Neural cell (in vitro differentiated cells): ENCODE measurements at regions not wholly inside any gene's neighbourhood (a gene's known extent, or its start where the extent isn't known, plus 50 kb on each side); places are given as distances from the start of the nearest gene placed in this dataset.

Source experiments
- H2AFZ ChIP-seq: fragments of 200-600, 300-800 bp; sonication (generic), shearing (Covaris generic); 2 replicates; pipeline ENCODE4 v1.6.0; 2014; ENCODE audit warnings: low read depth, mild to moderate bottlenecking, antibody characterized with exemption, low read length, moderate library complexity
- H3F3A ChIP-seq: fragments of 200-600 bp; shearing (Covaris generic); 2 replicates; pipeline ENCODE4 v1.6.1; 2016; ENCODE audit warnings: mild to moderate bottlenecking, moderate library complexity, mixed read lengths, antibody characterized with exemption, low read length; ENCODE audit not compliant: insufficient read depth, poor library complexity, severe bottlenecking
- H3K27ac ChIP-seq: fragments of 200-600, 300-800 bp; sonication (generic), shearing (Covaris generic); 2 replicates; pipeline ENCODE4 v1.5.1; 2014; ENCODE audit warnings: mild to moderate bottlenecking, low read length, moderate library complexity
- H3K27me3 ChIP-seq: fragments of 300-800, 200-600 bp; sonication (generic), shearing (Covaris generic); 2 replicates; pipeline ENCODE4 v1.6.0; 2014; ENCODE audit warnings: mild to moderate bottlenecking, low read depth, low read length, moderate library complexity; ENCODE audit not compliant: insufficient read depth
- H3K36me3 ChIP-seq: fragments of 300-800, 200-600 bp; sonication (generic), shearing (Covaris generic); 2 replicates; pipeline ENCODE4 v1.5.1; 2014; ENCODE audit warnings: mild to moderate bottlenecking, antibody characterized with exemption, low read length, moderate library complexity; ENCODE audit not compliant: insufficient read depth
- H3K4me2 ChIP-seq: fragments of 300-800, 200-600 bp; sonication (generic), shearing (Covaris generic); 2 replicates; pipeline ENCODE4 v1.6.0; 2014; ENCODE audit warnings: mild to moderate bottlenecking, low read length
- H3K4me3 ChIP-seq: fragments of 300-800, 200-600 bp; sonication (generic), shearing (Covaris generic); 2 replicates; pipeline ENCODE4 v1.5.1; 2014; ENCODE audit warnings: mild to moderate bottlenecking, low read length, moderate library complexity
- H3K79me2 ChIP-seq: fragments of 200-600 bp; shearing (Covaris generic); replicated peaks from 2 replicates; pipeline ENCODE4 v1.6.0; 2014; ENCODE audit warnings: mild to moderate bottlenecking, low read length, moderate library complexity; ENCODE audit not compliant: insufficient read depth
- H3K9ac ChIP-seq: fragments of 300-800, 200-600 bp; sonication (generic), shearing (Covaris generic); 2 replicates; pipeline ENCODE4 v1.6.1; 2016; ENCODE audit warnings: mild to moderate bottlenecking, low read length, mixed read lengths
- H3K9me2 ChIP-seq: fragments of 200-600 bp; shearing (Covaris generic); 2 replicates; pipeline ENCODE4 v1.6.1; 2016; ENCODE audit warnings: mild to moderate bottlenecking, low read length, mixed read lengths; ENCODE audit not compliant: insufficient read depth
- H3K9me3 ChIP-seq: fragments of 200-600, 300-800 bp; sonication (generic), shearing (Covaris generic); 2 replicates; pipeline ENCODE4 v1.6.1; 2016; ENCODE audit warnings: mild to moderate bottlenecking, mixed run types, low read length, moderate library complexity, mixed read lengths
- H4K20me1 ChIP-seq: fragments of 200-600 bp; shearing (Covaris generic); 2 replicates; pipeline ENCODE4 v1.6.1; 2016; ENCODE audit warnings: mild to moderate bottlenecking, mixed run types; ENCODE audit not compliant: insufficient read depth
- EP300 ChIP-seq: fragments of 450-650 bp; conservative IDR thresholded peaks from 2 replicates; pipeline ENCODE4 v1.6.1; 2014; ENCODE audit warnings: antibody characterized with exemption, mild to moderate bottlenecking, moderate library complexity; ENCODE audit not compliant: poor library complexity, severe bottlenecking
- EZH2 ChIP-seq: fragments of 200-600, 300-800 bp; shearing (Covaris generic), sonication (generic); IDR thresholded peaks from 2 replicates; pipeline ENCODE4 v1.6.1; 2014; ENCODE audit warnings: antibody characterized with exemption, low read length, borderline replicate concordance, mild to moderate bottlenecking; ENCODE audit not compliant: insufficient read depth, poor library complexity, severe bottlenecking
- MXI1 ChIP-seq: fragments of 450-650 bp; conservative IDR thresholded peaks from 2 replicates; pipeline ENCODE4 v1.6.1; 2014; ENCODE audit warnings: antibody characterized with exemption, mild to moderate bottlenecking; ENCODE audit not compliant: poor library complexity, severe bottlenecking
- POLR2AphosphoS5 ChIP-seq: IDR thresholded peaks from 2 replicates; pipeline ENCODE4 v1.6.1; 2012
- RAD21 ChIP-seq: fragments of 450-650 bp; conservative IDR thresholded peaks from 2 replicates; pipeline ENCODE4 v1.6.1; 2014; ENCODE audit warnings: antibody characterized with exemption, mild to moderate bottlenecking, moderate library complexity
- SMC3 ChIP-seq: fragments of 450-650 bp; conservative IDR thresholded peaks from 2 replicates; pipeline ENCODE4 v1.6.1; 2014; ENCODE audit warnings: antibody characterized with exemption, mild to moderate bottlenecking, moderate library complexity; ENCODE audit not compliant: poor library complexity
- TAF1 ChIP-seq: IDR thresholded peaks from 2 replicates; pipeline ENCODE4 v1.6.1; 2012; ENCODE audit warnings: low read depth
- TF ChIP-seq, protein P1 (sequence below): fragments of 450-650 bp; IDR thresholded peaks from 2 replicates; pipeline ENCODE4 v1.5.1; 2014; ENCODE audit warnings: antibody characterized with exemption, mild to moderate bottlenecking, moderate library complexity; ENCODE audit not compliant: poor library complexity, severe bottlenecking
- TF ChIP-seq, protein P2 (sequence below): IDR thresholded peaks from 2 replicates; pipeline ENCODE4 v1.6.1; 2012; ENCODE audit warnings: borderline replicate concordance

DNA sequence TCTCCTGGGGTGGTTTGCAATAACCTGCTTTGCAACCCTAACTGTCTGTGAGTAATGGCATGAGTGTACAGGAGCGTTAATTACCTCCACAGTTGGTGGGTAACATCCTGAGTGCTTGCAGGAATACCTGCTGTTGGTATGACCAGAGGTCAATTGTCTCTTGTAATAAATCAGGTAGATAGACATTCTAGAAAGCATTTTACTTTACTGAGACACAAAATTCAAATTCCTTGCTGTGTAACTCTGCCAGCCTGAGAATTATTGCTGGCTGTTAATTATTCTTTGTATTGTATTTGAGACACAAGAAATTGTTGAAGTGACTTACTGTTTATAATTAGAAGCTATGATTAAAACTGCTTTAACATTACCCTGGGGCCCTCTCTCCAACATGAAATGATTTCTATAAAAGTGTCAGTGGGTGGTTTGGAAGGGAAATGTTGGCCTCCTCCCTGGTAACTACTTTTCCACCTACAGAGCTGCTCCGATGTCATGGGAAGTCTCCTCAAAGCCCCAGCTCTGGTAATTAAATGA is 150.8 kb upstream of the ADCY2 start:
- no peaks in the 10 kb centered on the region for H3K79me2 ChIP-seq
- no peak overlapping the region for H2AFZ ChIP-seq
- H3K4me2 ChIP-seq = no peak overlapping the region
- no peaks in the 10 kb centered on the region for H3K9me2 ChIP-seq
- H4K20me1 ChIP-seq = no peaks in the 10 kb centered on the region
- no peaks in the 10 kb centered on the region for H3K9me3 ChIP-seq
- no peaks in the 10 kb centered on the region for H3F3A ChIP-seq
- no peak overlapping the region for H3K4me3 ChIP-seq
- H3K27ac ChIP-seq = no peak overlapping the region
- no peaks in the 10 kb centered on the region for H3K27me3 ChIP-seq
- TF ChIP-seq EZH2 = no peak
- TF ChIP-seq EP300 = no peak
- TF ChIP-seq SMC3 = no peak
- no peak for TF ChIP-seq MXI1
- TF ChIP-seq TAF1 = no peak
- TF ChIP-seq, protein P1, sequence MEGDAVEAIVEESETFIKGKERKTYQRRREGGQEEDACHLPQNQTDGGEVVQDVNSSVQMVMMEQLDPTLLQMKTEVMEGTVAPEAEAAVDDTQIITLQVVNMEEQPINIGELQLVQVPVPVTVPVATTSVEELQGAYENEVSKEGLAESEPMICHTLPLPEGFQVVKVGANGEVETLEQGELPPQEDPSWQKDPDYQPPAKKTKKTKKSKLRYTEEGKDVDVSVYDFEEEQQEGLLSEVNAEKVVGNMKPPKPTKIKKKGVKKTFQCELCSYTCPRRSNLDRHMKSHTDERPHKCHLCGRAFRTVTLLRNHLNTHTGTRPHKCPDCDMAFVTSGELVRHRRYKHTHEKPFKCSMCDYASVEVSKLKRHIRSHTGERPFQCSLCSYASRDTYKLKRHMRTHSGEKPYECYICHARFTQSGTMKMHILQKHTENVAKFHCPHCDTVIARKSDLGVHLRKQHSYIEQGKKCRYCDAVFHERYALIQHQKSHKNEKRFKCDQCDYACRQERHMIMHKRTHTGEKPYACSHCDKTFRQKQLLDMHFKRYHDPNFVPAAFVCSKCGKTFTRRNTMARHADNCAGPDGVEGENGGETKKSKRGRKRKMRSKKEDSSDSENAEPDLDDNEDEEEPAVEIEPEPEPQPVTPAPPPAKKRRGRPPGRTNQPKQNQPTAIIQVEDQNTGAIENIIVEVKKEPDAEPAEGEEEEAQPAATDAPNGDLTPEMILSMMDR = no peak
- TF ChIP-seq, protein P2, sequence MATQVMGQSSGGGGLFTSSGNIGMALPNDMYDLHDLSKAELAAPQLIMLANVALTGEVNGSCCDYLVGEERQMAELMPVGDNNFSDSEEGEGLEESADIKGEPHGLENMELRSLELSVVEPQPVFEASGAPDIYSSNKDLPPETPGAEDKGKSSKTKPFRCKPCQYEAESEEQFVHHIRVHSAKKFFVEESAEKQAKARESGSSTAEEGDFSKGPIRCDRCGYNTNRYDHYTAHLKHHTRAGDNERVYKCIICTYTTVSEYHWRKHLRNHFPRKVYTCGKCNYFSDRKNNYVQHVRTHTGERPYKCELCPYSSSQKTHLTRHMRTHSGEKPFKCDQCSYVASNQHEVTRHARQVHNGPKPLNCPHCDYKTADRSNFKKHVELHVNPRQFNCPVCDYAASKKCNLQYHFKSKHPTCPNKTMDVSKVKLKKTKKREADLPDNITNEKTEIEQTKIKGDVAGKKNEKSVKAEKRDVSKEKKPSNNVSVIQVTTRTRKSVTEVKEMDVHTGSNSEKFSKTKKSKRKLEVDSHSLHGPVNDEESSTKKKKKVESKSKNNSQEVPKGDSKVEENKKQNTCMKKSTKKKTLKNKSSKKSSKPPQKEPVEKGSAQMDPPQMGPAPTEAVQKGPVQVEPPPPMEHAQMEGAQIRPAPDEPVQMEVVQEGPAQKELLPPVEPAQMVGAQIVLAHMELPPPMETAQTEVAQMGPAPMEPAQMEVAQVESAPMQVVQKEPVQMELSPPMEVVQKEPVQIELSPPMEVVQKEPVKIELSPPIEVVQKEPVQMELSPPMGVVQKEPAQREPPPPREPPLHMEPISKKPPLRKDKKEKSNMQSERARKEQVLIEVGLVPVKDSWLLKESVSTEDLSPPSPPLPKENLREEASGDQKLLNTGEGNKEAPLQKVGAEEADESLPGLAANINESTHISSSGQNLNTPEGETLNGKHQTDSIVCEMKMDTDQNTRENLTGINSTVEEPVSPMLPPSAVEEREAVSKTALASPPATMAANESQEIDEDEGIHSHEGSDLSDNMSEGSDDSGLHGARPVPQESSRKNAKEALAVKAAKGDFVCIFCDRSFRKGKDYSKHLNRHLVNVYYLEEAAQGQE = no peak
- TF ChIP-seq RAD21 = no peak
- no peak for TF ChIP-seq POLR2AphosphoS5
- no peak overlapping the region for H3K9ac ChIP-seq
- H3K36me3 ChIP-seq = no peaks in the 10 kb centered on the region

DNA sequence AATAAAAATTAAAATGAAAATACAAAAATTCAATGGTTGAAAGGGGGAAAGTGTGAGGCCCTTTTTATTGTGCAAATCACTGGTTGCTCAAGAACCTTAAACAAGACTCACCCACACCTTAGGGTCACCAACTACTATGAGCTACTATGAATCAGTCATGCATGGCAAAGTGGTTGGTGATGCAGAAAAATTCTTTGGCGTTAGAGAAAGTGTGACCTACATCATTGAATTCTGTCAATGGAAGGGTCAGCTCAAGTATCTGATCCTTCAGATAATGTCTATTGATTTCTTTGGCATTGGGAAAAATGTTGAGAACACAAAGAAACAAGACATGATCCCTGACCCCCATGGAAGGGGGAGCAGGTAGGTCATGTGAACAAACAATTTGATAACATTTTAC is 149.7 kb upstream of the ADCY2 start:
- TF ChIP-seq RAD21 = no peak
- no peak for TF ChIP-seq SMC3
- TF ChIP-seq, protein P2 = no peak
- no peak for TF ChIP-seq MXI1
- TF ChIP-seq TAF1 = no peak
- TF ChIP-seq EZH2 = no peak
- TF ChIP-seq, protein P1 = no peak
- TF ChIP-seq EP300 = no peak
- no peak for TF ChIP-seq POLR2AphosphoS5
- no peaks in the 10 kb centered on the region for H3K27me3 ChIP-seq
- no peak overlapping the region for H3K27ac ChIP-seq
- no peaks in the 10 kb centered on the region for H3K36me3 ChIP-seq
- no peaks in the 10 kb centered on the region for H3K9me3 ChIP-seq
- no peaks in the 10 kb centered on the region for H3K79me2 ChIP-seq
- H3K9me2 ChIP-seq = no peaks in the 10 kb centered on the region
- H3K4me2 ChIP-seq = no peak overlapping the region
- no peak overlapping the region for H2AFZ ChIP-seq
- H3F3A ChIP-seq = no peaks in the 10 kb centered on the region
- H3K4me3 ChIP-seq = no peak overlapping the region
- H3K9ac ChIP-seq = no peak overlapping the region
- no peaks in the 10 kb centered on the region for H4K20me1 ChIP-seq
